G401.6 (cell line): ENCODE measurements at regions not wholly inside any gene's neighbourhood (a gene's known extent, or its start where the extent isn't known, plus 50 kb on each side); places are given as distances from the start of the nearest gene placed in this dataset.

Experiments used
- FAIRE-seq: peaks from 2 replicates; lab custom pipeline; 2012; peaks lifted over from hg19 to GRCh38; lab: Jason Lieb, UNC

GRCh38 chr1:172801771-172802322, 142.9 kb downstream of the FASLG start:
- no peak for FAIRE-seq

DNA sequence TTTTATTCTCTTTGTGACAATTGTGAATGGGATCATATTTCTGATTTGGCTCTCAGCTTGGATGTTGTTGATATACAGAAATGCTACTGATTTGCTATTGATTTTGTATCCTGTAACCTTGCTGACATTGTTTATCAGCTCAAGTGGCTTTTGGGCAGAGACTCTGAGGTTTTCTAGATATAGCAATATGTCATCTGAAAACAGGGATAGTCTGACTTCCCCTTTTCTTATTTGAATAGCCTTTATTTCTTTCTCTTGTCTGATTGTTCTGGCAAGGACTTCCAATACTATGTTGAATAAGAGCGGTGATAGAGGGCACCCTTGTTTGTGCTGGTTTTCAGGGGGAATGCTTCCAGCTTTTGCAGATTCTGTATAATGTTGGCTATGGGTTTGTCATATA, 150.8 kb downstream of the FASLG start:
- FAIRE-seq = no peak

- FAIRE-seq = no peak
These were observed 151.7 kb downstream of the FASLG start for GRCh38 chr1:172810480-172811175.

DNA sequence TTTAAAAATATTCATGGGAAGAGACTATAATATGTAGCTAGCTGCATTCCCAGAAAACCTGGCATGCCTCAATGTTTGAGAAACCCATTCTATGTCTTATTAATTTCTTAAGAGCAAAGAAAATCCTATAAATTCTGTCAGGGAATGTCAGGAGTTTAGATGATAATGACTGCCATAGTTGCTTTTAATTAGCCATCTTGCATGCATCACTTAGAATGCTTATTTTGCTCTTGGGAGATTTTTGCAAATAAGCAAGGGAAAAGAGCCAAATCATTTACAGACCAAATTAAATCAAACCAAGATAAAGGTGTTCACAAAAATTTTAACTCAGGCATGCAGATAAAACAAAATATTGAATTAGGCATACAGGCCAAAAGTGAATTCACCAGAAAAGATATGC, 152.8 kb downstream of the FASLG start:
- FAIRE-seq = no peak

- no peak for FAIRE-seq
These were observed 153.2 kb downstream of the FASLG start for GRCh38 chr1:172812118-172812517.

GRCh38 chr1:172813330-172813729, 154.4 kb downstream of the FASLG start:
- FAIRE-seq = no peak

- no peak for FAIRE-seq
These were observed 155.5 kb downstream of the FASLG start for GRCh38 chr1:172814428-172814827.

GRCh38 chr1:172815740-172816139, 156.8 kb downstream of the FASLG start:
- FAIRE-seq = no peak

DNA sequence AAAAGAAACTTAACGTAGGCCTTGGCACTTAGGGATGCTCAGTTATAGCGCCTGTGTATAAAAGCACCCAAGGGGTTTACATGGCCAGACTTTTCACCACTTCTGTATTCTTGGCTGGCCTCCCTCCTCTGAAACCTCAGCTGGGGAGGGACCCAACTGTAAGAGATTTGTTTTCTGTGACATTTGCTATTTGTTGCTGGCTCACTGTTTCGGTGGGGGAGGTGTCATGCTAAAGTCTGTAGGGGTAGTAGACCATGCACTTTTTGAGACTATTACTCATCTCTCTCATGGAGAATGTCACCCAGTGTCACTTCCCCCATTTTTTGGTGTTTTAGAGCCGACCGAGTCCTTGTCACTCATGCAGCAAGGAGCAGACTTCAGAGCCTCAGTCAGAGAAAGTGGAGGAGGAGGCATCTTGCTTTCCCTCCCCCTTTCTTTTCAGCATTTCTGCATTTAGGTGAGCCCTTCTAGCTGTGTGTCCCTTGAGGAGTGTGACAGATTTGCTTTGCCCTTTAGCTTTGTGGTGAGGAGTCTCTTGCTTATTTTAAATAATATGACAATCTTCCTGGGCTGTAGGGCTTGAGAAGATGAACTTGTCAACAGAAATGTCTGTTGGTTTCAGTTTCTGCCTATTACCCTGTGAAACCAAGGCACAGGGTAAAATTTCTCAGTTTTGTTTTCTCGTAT, 160.1 kb downstream of the FASLG start:
- FAIRE-seq = no peak

DNA sequence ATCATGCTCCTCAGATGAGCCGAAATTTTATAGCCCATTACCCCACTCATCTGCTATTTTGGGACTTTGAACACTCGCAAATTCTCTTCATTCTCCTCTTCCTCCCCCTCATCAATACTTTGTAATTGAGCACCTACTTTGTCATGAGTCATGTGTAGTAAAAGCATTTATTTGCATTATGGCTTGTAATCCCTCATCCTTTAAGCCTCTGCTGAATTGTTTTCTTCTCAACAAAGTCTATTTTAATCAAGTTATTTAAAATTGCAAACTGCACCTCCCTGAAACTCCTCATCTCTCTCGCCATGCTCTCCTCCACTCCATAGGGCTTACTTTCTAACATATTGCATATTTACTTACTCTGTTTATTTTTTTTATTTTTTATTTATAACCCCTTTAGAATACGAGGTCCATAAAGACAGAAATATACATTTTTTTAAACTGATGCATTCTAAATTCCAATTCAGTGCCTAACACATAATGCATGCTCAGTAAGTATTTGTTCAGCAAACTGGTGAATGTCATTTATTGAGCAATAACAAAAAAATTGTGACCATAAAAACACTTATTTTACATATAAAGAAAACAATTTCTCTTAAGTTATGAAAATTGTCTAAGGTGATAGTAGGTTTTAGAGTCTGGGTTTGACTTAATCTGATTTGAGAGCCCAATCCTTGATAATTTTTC, 161.7 kb downstream of the FASLG start:
- FAIRE-seq = no peak

- FAIRE-seq = no peak
These were observed 162.8 kb downstream of the FASLG start for GRCh38 chr1:172821609-172822274.

DNA sequence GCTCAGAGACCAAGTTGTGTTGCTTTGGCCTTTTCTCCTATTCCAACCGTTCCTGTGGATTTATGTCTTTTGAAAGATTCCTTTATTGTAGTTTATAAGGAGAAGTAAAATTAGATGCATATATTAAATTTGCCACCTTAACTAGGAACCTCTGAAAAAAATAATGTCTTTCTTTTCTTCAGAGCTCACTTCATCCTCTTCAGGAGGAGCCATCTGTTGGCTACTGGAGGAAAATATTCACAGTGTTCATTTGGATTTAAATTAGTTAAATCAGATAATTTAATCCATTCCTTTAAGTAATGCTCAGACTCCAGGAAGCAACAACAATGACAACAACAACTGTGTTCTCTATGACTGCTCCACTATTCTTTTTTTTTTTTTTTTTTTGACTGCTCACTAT, 164.0 kb downstream of the FASLG start:
- no peak for FAIRE-seq

- no peak for FAIRE-seq
These were observed 164.6 kb downstream of the FASLG start for GRCh38 chr1:172823534-172823933.

DNA sequence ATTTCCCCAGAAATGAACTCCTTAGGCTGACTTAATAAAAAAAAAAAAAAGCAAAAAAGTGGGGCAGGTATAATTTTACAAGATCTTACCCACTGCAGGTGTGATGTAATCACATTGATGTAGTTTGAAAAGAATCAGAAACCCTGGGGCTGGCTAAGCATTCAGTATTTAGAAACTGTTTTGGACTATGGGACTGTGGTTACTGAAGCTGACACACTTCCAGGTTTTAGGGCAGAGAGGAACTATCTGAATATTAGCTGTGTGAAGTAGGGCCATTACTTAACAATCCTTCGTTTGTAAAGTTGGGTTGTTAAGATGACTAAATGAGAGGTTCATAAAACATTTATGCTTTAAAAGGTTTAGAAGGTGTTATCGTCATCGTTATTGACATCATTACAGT, 165.3 kb downstream of the FASLG start:
- no peak for FAIRE-seq

GRCh38 chr1:172826096-172826741, 167.3 kb downstream of the FASLG start:
- FAIRE-seq = no peak

- no peak for FAIRE-seq
These were observed 168.4 kb downstream of the FASLG start for GRCh38 chr1:172827301-172827700.

- no peak for FAIRE-seq
These were observed 168.9 kb downstream of the FASLG start for GRCh38 chr1:172827841-172828240.

GRCh38 chr1:172832006-172832725, 173.3 kb downstream of the FASLG start:
- no peak for FAIRE-seq

DNA sequence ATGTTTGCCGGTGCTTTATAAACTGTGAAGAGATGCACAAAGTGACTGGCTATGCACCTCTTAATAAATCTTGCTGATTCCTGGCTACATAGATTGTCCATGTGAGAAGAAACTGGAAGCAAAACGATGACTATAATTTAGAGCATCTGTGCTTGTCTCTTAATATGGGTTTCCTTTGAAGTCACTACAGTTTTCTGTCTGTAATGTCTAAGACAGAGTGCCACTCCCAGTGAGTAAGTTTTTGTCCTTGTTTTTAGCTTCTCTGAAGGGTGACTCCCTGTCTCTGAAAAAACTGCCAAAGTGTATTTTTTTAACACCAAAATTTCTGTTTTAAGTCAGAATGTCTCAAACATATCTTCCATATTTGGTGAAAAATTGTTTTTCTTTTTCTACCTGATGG, 175.1 kb downstream of the FASLG start:
- FAIRE-seq = no peak

GRCh38 chr1:172834609-172835008, 175.7 kb downstream of the FASLG start:
- no peak for FAIRE-seq

GRCh38 chr1:172835834-172836233, 176.9 kb downstream of the FASLG start:
- FAIRE-seq = no peak
